Esophagus squamous epithelium (tissue), 4 donors: ENCODE measurements at regions not wholly inside any gene's neighbourhood (a gene's known extent, or its start where the extent isn't known, plus 50 kb on each side); places are given as distances from the start of the nearest gene placed in this dataset.

Experiments
- POLR2A ChIP-seq, 4 donors: fragments of 450-650 bp; IDR thresholded peaks; one replicate each; pipeline ENCODE4 v1.6.1; 2017; ENCODE audit warnings: antibody characterized with exemption in 4 of 4, mild to moderate bottlenecking in 4 of 4, moderate library complexity in 3 of 4
- TF ChIP-seq, protein P1 (sequence below), 6 experiments: fragments of 450-650 bp in 4 of 6; fragments of 200-600 bp in 2 of 6; sonication (generic) in 2 of 6; IDR thresholded peaks; one replicate each; pipeline ENCODE4 v1.5.1; 2016 to 2019; ENCODE audit warnings: antibody characterized with exemption in 6 of 6, mild to moderate bottlenecking in 4 of 6, moderate library complexity in 4 of 6

DNA sequence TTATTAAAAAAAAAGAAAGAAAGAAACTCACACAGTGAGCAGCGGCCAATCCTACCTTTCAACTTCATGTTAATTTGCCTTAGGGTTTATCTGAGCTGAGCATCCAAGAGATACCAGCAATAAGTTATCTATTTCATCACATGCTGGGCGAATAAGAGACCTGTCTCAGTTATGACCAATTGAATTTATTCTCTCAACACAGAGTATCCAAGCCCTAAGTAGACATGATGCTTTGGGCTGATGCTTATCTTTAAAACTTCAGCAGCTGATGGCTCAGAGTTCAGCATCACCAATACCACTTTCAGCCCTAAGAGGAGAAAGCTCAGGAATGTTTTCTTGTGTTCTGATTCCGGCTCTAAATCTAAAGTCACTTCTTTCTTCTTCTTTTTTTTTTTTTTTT, 489.0 kb upstream of the ZFHX3 start:
- TF ChIP-seq, protein P1, sequence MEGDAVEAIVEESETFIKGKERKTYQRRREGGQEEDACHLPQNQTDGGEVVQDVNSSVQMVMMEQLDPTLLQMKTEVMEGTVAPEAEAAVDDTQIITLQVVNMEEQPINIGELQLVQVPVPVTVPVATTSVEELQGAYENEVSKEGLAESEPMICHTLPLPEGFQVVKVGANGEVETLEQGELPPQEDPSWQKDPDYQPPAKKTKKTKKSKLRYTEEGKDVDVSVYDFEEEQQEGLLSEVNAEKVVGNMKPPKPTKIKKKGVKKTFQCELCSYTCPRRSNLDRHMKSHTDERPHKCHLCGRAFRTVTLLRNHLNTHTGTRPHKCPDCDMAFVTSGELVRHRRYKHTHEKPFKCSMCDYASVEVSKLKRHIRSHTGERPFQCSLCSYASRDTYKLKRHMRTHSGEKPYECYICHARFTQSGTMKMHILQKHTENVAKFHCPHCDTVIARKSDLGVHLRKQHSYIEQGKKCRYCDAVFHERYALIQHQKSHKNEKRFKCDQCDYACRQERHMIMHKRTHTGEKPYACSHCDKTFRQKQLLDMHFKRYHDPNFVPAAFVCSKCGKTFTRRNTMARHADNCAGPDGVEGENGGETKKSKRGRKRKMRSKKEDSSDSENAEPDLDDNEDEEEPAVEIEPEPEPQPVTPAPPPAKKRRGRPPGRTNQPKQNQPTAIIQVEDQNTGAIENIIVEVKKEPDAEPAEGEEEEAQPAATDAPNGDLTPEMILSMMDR (IDR thresholded peaks at IDR 0.05) = no peak
- no peak for TF ChIP-seq POLR2A (IDR thresholded peaks at IDR 0.05)
